Bronchial epithelial cell (primary cell): ENCODE measurements at regions not wholly inside any gene's neighbourhood (a gene's known extent, or its start where the extent isn't known, plus 50 kb on each side); places are given as distances from the start of the nearest gene placed in this dataset.
"Not testable (repeated sequence)": the region's sequence is repeated elsewhere in the genome, so short reads cannot be mapped to it uniquely, and the experiment has no call there.

Experiments
- DNase-seq: peaks from one replicate; pipeline ENCODE4 v3.0.0-alpha.2; 2010; ENCODE audit warnings: low read depth
- FAIRE-seq: peaks from 2 replicates; lab custom pipeline; 2011; peaks lifted over from hg19 to GRCh38; lab: Jason Lieb, UNC
- H3K27me3 ChIP-seq: 2 replicates; pipeline ENCODE4 v1.5.1; 2011; ENCODE audit warnings: low read length; ENCODE audit not compliant: control insufficient read depth, insufficient read depth
- H3K36me3 ChIP-seq: 2 replicates; pipeline ENCODE4 v1.5.1; 2011; ENCODE audit warnings: low read length; ENCODE audit not compliant: control insufficient read depth, insufficient read depth
- H3K4me3 ChIP-seq: 2 replicates; pipeline ENCODE4 v1.5.1; 2011; ENCODE audit warnings: mild to moderate bottlenecking, low read depth, low read length, control low read depth
- CTCF ChIP-seq: IDR thresholded peaks from 2 replicates; pipeline ENCODE4 v1.5.1; 2011; ENCODE audit warnings: mild to moderate bottlenecking, moderate library complexity, low read length, control low read depth, inconsistent platforms; ENCODE audit not compliant: insufficient read depth, severe bottlenecking

- no peak for DNase-seq
- TF ChIP-seq CTCF = no peak
Measured at GRCh38 chr6:11448038-11448437, 89.5 kb upstream of the TMEM170B start.

GRCh38 chr6:11447265-11447664, 90.3 kb upstream of the TMEM170B start:
- H3K27me3 ChIP-seq = no peaks in the 10 kb centered on the region
- no peaks in the 10 kb centered on the region for H3K36me3 ChIP-seq
- TF ChIP-seq CTCF = no peak
- FAIRE-seq (no peak), DNase-seq (no peak)
- H3K4me3 ChIP-seq = no peak overlapping the region

More at GRCh38 chr6:11448038-11448437, 89.5 kb upstream of the TMEM170B start:
- Histone ChIP-seq H3K4me3 (no peak overlapping the region), H3K36me3 (no peaks in the 10 kb centered on the region), H3K27me3 (no peaks in the 10 kb centered on the region)
- no peak for FAIRE-seq

GRCh38 chr6:11445146-11445545, 92.4 kb upstream of the TMEM170B start:
- no peak for FAIRE-seq
- Histone ChIP-seq H3K27me3 (no peaks in the 10 kb centered on the region), H3K36me3 (no peaks in the 10 kb centered on the region), H3K4me3 (no peak overlapping the region)
- DNase-seq = no peak
- TF ChIP-seq CTCF = no peak

- H3K4me3 ChIP-seq, H3K36me3 ChIP-seq, DNase-seq, H3K27me3 ChIP-seq, FAIRE-seq: not testable (repeated sequence)
Measured at GRCh38 chr6:11443125-11443524, 94.4 kb upstream of the TMEM170B start.

- FAIRE-seq = peak; percentile 95
- Histone ChIP-seq H3K36me3 (no peaks in the 10 kb centered on the region), H3K27me3 (no peaks in the 10 kb centered on the region), H3K4me3 (no peak overlapping the region)
- DNase-seq = no peak
- no peak for TF ChIP-seq CTCF
Measured at GRCh38 chr6:11442495-11442894, 95.1 kb upstream of the TMEM170B start.

GRCh38 chr6:11439876-11440275, 97.7 kb upstream of the TMEM170B start:
- H3K27me3 ChIP-seq = no peaks in the 10 kb centered on the region
- H3K36me3 ChIP-seq = no peaks in the 10 kb centered on the region
- H3K4me3 ChIP-seq = no peak overlapping the region
- FAIRE-seq (no peak), DNase-seq (no peak)
- TF ChIP-seq CTCF = no peak
